DMS 273 treated with DMSO at 0.1 percent for 48 hours (cell line): ENCODE measurements at regions not wholly inside any gene's neighbourhood (a gene's known extent, or its start where the extent isn't known, plus 50 kb on each side); places are given as distances from the start of the nearest gene placed in this dataset.

Source experiments
- DNase-seq: peaks from one replicate; lab custom pipeline; 2025; lab: John Stamatoyannopoulos, UW

DNA sequence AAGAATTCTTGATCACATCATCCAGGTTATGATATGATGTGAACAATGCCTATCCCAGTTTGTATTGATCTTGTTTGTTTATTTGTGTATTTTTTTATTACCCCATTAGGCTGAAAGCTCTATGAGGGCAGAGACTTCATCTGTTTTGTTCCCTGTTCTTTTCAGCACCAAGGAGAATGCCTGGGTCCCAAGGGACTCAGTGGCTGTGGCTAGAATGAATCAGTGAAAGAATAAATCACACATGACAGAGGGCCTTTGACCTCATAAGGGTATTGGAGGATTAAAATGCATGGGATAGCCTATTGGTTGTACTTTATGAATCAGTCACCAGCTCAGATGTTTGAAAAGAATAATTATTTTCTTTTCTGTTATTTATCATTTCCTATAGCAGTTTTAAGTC lies 292.2 kb downstream of the GAS1 start:
- no peak for DNase-seq

DNA sequence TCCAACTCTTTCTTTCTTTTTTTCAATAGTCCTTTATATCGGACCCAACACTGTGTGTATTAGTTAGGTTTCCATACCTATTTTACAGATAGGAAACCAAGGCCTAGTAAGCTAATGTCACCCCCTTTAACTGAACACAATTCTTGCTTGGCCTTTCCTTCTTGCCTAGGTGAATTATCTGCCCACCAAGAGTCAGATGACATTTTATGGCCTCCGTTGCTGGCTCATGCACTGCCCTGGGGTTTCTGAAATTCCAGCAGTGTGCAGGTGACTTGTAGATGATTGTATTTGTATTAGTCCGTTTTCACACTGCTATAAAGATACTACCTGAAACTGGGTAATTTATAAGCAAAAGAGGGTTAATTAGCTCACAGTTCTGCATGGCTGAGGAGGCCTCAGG lies 293.8 kb downstream of the GAS1 start:
- no peak for DNase-seq

DNA sequence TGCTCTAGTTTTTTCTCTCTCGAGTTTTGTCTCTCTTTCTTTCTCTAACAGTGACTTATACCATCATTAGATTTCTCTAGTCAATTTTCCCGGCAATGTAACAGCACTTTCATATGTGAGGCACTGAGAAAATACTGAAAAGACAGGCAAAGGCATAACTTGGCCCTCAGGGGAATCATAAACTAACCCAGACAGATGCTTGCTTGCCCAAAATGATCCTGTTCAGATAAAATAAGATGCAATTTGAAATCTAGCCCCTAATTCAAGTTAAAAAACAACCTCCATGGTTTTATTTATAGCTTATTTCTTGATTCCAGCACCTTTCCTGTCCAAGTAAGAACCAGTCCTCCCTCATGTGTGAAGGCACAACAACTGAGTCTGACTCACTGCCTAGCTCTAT lies 294.6 kb downstream of the GAS1 start:
- no peak for DNase-seq

DNA sequence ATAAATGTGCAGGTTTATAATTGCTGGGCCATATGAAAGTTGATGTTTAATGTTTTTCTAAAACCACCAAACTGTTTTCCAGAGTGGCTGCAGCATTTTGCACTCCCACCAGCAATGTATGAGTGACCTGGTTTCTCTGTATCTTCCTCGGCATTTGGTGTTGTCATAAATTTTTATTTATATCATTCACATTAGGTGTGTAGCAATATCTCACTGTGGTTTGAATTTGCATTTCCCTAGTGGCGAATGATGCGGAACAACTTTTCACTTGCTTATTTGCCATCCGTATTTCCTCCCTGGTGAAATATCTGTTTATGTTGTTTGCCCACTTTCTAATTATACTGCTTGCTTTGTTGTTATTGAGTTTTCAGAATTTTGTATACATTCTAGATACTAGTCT lies 295.7 kb upstream of the TUT7 start:
- DNase-seq = no peak

DNA sequence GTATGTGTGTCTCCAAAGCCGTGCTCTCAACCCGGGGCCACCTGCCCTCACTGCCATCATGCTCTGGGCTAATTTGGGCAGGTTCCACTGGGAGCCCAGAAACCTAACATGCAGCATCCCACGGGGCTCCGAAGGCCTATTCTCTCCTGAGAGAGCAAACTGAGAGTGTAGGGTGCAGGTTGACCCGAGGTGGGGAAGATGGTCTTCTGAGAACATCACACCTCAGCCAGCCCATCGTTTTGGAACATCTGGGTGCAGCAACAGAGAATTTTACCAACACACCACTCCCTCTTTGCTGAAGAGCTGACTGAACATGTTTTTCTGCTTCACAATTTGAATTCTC lies 294.6 kb upstream of the TUT7 start:
- no peak for DNase-seq

DNA sequence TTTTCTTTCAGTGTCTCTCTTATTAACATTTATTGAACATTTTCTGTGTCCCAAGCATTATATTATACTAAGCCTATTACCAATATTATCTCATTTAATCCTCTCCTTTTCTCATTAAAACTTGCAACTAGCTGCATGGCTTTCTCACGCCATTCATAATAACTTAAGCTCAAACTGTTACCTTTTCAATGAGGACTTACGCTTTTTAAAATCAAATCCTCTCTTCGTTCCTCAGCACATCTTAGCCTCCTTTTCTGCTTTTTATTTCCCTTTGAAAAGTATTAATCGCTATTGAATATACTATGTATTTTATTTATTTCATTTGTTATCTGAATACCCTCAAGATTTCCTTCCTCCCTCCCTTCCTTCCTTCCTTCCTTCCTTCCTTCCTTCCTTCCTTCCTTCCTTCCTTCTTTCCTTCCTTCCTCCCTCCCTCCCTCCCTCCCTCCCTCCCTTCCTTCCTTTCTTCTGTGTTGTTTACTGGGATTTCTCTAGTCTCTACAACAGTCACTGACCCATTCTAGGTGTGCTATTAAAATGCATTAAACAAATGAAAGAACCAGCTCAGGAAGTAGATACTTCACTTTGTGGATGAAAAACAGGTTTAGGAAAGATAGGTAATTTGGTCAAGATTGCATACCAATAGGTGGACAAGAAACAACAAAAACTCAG lies 294.1 kb upstream of the TUT7 start:
- DNase-seq = no peak

DNA sequence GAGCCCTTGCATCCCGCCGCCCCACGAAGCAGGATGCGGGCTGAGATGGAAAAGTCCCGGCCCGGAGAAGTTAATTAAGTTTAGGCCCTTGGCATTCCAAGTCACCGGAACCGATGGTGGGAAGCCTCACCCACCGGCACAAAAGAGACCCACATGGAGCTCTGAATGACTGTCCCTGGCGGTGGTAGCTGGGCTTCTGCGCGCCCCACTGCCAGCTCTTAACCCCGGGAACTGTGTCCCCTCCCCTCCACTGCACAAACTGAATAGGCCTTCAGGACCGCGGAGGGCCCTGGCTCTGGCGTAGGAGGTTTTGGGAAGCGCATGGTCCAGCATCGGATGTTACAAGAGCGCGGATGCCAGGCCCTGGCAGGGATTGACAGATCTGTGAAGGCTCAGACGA lies 291.1 kb upstream of the TUT7 start:
- DNase-seq = no peak

DNA sequence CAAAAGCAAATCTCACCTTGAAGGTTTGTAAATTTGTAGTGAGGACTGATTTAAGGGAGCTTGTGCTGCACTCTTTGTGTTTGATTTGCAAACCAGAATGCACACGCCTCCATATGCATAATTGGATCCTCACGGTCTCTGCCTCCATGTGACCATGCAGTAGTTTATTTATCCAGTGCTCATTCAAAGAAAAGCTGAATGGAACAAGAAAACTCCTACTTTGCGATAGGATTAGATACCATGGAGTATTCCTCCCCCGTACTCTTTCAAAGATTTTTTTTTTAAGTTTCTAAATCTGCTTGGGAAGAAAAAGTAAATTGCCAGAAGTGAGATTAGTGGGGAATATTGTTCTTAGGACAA lies 290.4 kb upstream of the TUT7 start:
- no peak for DNase-seq

DNA sequence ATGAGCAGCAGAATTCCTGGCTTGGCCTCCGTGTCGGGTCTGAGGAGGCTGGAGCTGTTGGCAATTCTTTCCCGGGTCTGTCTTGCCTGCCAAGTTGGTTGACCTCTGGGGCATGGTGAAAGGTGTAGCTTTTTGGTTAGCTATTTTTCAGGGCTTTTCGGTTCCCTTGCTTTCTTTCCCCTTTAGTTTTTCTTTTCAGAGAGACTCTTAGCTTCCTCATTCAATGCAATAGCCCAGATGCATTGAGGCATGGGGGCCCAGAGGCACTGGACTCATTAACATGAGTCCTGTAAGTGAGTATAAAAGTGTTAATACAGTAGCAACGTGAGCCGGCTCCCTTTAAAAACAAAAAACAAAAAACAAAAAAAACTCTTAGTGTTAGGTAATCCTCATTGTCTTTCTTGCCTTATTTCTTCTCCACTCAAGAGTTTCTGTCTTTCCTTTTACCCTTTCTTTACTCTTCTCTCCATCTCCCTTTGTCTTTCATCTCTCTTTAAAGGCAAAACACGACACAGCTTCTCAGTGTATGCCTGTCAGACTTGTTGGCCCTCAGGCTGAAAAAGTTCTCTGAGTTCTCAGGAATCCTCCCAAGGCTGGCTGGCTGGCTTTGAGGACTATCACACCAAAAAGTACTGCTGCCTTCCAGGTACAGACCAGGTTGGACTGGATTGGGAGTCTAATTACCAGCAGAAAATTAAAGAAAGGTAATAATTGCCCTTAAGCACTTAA lies 289.9 kb upstream of the TUT7 start:
- no peak for DNase-seq

DNA sequence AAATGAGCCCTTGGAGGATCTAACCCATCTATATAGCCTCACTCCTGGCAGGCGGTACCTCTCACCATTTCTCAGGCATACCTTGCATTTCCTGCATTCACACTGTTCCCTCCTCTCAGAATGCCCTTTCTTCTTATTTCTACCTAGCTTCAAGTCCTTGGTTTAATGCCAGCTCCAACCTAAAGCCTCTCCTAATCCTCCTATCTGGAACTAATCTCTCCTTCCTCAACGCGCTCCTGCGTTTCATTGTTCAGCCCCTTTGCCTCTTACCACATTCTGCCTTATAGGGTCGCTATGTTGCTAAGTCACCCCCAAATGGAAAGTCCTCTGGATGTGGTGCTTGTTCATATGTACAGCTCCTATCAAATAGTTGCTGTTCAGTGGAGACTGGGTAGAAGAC lies 288.5 kb upstream of the TUT7 start:
- no peak for DNase-seq

DNA sequence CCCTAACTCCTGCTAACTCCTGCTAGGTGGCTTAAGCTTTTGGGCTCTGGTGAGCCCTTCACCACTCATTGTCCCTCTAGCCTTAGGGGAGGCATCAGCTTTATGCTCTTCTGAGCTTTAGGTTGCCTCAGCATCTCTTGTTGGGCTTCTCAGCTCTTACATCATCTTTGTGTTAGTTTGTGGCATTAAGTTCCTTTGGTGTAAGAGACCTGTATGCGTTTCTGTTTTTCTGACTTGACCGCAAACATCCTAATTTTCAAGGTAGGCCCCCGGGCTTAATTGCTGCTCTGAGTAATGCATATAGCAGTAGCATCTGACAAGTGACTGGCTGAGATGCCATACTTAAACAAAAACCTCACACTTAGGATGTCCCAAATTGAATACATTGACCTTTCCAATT lies 287.8 kb upstream of the TUT7 start:
- DNase-seq = no peak

DNA sequence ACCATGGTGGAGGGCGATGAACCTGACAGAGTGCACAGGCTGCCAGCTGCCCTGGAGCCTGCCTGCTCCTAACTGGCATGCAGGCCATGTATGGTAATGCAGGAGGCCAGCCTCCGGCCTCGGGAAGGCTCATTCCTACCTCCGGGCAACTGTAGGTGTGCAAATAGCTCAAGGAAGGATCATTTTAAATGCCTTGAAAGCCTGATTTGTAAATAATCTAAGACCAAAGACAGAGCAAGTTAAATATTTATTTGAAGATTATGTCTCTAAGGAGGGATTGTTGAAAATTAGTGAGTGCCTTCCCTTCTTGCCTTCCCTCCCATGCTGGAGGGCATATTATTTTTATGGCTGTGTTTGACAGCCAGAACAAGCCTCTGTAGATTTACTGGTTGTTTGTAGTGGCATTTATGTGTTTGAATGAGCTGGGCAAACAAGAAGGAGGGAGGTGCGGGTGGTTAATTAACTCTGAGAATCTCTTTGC lies 285.7 kb upstream of the TUT7 start:
- no peak for DNase-seq

DNA sequence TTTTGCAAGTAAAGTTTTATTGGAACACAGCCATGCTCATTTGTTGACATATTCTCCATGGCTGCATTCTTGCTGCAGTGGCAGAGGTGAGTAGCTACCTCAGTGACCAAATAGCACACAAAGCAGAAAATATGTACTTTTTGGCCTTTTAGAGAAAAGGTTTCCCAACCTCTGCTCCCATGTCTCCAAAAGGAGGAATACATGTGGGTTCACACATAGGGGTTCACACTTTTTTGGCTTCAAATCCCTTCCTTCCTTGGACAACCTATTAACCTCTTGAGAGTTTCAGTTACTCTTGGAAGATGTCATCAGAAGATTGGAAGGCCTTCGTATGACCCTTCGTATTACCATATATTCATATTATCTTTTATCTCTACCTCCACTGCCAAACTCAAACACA lies 285.1 kb upstream of the TUT7 start:
- no peak for DNase-seq

DNA sequence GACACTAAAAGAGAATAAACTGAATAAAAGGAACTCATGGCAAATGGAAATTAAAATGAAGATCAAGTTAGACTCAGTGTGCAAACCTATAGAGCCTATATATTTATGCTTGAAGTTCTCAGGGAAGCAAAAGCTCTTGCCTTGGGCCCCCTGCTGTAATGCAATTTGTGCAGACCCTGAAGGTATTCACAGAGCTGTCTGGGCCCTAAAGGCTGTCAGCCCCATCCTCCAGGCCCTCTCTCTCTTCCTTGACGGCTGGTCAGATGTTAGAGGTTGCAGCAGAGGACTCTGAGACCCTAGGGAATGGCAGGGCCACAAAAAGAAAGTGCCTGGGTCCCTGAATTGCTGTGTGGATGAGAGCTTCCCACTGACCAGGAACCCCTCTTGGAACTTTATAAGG lies 283.9 kb upstream of the TUT7 start:
- no peak for DNase-seq

DNA sequence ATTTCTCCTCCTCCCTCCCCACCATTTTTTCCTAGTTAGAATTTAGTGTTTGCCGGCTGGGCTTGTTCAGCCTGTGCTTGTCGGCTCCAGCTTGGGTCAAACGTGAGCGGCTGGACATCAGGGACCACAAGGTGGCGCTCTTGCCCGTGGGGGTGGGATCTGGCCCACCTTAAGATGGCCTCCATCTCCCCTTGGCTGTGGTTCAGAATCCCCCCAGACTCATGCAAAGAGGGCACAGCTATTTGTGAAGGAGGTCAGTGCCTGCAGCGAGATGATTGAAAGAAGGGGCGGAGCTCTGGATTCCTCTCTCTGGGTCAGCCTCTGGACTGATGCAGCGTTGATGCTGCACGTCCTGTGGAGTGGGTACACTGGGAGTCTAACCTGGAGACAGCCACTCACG lies 283.3 kb upstream of the TUT7 start:
- no peak for DNase-seq

DNA sequence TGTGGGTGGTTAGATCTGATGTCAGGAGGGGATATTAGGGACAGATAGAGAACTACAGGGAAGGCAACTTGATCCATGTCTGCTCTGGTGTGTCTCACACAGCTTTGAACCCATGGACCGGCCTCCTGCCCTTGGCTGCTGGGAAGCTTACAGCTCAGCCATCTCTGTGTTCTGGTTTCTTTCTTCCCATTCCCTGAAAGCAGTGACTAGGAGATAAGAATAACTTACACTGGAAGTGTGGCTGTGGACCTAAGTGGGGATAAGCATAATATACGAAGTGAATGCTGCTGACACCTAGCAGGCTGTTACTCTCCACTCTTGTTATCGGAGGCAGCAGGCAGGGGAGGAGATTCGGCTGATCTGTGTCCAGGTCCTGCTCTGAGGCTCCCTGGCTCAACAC lies 282.3 kb upstream of the TUT7 start:
- DNase-seq = no peak

DNA sequence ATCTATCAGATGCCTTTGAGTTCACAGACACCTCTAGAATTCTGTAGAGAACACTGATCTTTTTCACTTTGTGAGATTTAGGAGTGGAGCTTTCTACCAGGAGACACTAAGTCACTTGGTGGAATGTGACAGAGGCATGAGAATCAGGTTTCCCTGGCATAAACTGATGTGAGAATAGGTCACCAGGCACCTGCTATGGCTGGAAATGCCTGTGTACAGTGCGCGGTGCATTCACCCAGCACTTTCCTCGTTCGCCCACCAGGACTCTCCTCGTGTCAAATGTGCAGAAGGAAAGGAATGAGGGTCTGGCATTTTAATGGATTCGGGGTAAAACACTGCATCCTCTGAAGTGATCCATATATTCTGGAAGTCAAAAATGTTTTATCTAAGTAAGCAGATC lies 281.8 kb upstream of the TUT7 start:
- no peak for DNase-seq

DNA sequence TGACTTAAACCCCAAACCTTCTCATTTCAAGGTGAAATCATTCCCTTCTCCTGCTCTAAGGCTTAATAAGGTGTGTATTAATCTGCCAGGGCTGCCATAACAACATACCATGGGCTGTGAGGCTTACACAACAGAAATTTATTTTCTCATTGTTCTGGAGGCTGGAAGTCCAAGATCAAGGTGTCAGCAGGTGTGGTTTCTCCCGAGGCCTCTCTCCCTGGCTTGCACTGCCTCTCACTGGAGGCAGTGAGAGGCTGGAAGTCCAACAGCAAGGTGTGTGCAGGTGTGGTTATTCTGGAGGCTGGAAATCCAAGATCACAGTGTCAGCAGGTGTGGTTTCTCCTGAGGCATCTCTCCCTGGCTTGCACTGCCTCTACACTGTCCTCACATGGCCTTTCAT lies 280.3 kb upstream of the TUT7 start:
- DNase-seq = no peak

DNA sequence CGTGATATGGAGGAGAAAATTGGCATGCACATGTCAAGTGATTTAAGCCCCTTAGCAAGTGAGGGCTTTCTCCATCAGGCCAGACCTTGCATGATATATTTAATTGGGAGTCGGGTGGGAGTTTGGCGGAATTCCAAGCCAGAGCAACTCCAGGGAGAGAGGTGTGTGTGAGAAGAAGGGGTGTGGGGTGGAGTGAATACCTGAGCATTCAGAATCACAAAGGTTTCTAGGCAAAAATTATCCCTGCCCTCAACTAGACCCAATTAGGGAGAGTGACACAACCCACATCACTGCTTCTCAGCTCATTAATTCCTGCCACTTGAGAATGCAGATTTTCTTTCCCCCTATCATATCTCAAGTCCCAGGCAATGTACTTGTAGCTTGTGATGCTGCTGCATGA lies 279.7 kb upstream of the TUT7 start:
- DNase-seq = no peak

DNA sequence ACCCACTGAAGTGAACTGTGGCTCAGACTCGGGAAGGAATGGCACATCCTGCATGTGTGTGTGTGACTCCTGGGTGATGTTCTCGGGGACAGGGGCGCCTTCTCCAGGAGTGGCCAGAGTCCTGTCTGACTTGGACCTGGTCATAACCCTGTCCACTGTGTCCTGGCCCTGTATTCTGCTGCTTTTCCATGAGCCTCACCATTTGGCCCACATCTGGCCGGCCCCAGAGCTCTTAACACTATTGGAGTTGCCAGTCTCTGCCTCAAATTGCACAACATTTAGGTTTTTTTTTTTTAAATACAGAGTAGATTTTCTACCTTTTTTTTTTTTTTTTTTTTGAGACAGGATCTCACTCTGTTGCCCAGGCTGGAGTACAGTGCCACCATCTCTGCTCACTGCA lies 278.3 kb upstream of the TUT7 start:
- DNase-seq = no peak

DNA sequence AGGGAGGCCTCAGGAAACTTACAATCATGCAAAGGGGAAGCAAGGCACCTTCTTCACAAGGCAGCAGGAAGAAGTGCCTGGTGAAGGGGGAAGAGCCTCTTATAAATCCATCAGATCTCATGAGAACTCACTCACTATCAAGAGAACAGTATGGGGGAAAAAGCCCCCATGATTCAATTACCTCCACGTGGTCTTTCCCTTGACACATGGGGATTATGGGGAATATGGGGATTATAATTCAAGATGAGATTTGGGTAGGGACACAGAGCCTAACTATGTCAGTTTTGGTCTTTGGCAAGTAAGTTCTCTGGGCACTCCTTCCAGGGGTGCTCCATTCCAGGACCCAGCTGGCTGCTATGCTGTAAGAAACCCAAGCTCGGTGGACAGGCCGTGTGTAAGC lies 275.3 kb upstream of the TUT7 start:
- no peak for DNase-seq

DNA sequence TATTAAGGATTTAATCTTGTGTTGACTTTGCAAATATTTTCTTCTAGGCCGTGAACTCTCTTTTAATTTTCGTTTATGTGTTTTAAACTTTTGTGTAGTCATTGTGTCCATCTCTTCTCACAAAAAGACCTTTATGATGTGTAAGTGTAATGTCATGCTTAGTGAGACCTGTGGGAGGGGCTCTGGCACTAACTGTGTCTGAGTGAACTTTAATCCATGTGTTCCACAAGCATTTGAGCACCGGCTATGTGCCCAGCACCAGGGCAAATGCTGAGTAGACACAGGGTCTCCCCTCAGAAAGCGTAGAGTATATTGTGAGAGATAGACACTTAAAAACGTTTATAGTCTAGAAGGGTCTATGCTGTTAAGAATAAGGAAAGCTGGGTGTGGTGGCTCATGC lies 272.6 kb upstream of the TUT7 start:
- DNase-seq = no peak

DNA sequence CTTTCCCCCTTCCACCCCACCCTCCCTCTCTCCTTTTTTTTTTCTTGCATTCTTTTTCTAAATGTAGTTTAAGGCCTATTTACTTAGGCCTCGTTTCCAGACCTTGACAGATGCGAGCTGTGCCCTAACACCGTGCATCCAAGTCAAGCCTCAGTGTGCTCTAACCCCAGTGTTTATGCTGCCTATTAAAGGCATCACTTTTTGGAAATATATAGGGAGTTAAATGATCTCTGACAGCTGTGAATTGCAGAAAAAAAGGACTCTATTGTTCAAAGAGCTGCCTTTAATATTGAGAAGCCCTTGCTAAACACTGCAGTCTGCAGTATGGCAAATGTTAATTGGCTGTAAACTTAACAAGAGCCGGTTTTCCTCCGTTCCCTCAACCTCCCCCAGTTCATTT lies 270.4 kb upstream of the TUT7 start:
- DNase-seq = no peak
